Mesenchymal stem cell (in vitro differentiated cells and primary cell): ENCODE measurements at regions not wholly inside any gene's neighbourhood (a gene's known extent, or its start where the extent isn't known, plus 50 kb on each side); places are given as distances from the start of the nearest gene placed in this dataset.

Source experiments
- DNase-seq: peaks from one replicate; pipeline ENCODE4 v3.0.0-alpha.2; 2013
- H2AFZ ChIP-seq: one replicate; pipeline ENCODE4 v1.6.1; 2013; ENCODE audit warnings: low read depth, mild to moderate bottlenecking, control low read depth, inconsistent platforms, low read length, moderate library complexity
- H2AK5ac ChIP-seq: 2 replicates; pipeline ENCODE4 v1.6.1; 2013; ENCODE audit warnings: low read length, moderate library complexity, mild to moderate bottlenecking, inconsistent platforms; ENCODE audit not compliant: severe bottlenecking
- H2BK120ac ChIP-seq: one replicate; pipeline ENCODE4 v1.6.1; 2013; ENCODE audit warnings: low read depth, mild to moderate bottlenecking, inconsistent platforms, low read length, moderate library complexity
- H2BK12ac ChIP-seq, 2 experiments: one replicate each; pipeline ENCODE4 v1.6.1; 2013; ENCODE audit warnings: inconsistent platforms in 2 of 2, low read length in 2 of 2, mild to moderate bottlenecking in 2 of 2, moderate library complexity in 2 of 2, control low read depth in 1 of 2
- H2BK15ac ChIP-seq: one replicate; pipeline ENCODE4 v1.6.1; 2013; ENCODE audit warnings: mild to moderate bottlenecking, low read depth, inconsistent platforms; ENCODE audit not compliant: poor library complexity, severe bottlenecking
- H2BK5ac ChIP-seq: 2 replicates; pipeline ENCODE4 v1.6.1; 2013; ENCODE audit warnings: low read depth, mild to moderate bottlenecking, low read length, control low read depth, inconsistent platforms; ENCODE audit not compliant: poor library complexity, severe bottlenecking
- H3K14ac ChIP-seq, 2 experiments: one replicate each; pipeline ENCODE4 v1.6.1; 2013; ENCODE audit warnings: inconsistent platforms in 2 of 2, low read length in 2 of 2, control low read depth in 1 of 2, mild to moderate bottlenecking in 1 of 2, moderate library complexity in 1 of 2
- H3K18ac ChIP-seq, 2 experiments: one replicate each; pipeline ENCODE4 v1.6.1; 2013; ENCODE audit warnings: inconsistent platforms in 2 of 2, low read length in 2 of 2, control low read depth in 1 of 2, low read depth in 1 of 2, mild to moderate bottlenecking in 1 of 2
- H3K23ac ChIP-seq, 2 experiments: one replicate each; pipeline ENCODE4 v1.6.1; 2013; ENCODE audit warnings: inconsistent platforms in 2 of 2, low read length in 2 of 2, mild to moderate bottlenecking in 2 of 2, moderate library complexity in 2 of 2, control low read depth in 1 of 2
- H3K27ac ChIP-seq: 2 replicates; pipeline ENCODE4 v1.5.1; 2013; ENCODE audit warnings: mild to moderate bottlenecking, moderate library complexity, low read length, control low read depth, inconsistent platforms; ENCODE audit not compliant: poor library complexity, severe bottlenecking
- H3K27me3 ChIP-seq, 2 experiments: 2 replicates each; pipeline versions ENCODE4 v1.6.1 to v1.7.0; 2013; ENCODE audit warnings: low read length in 2 of 2, mild to moderate bottlenecking in 2 of 2, moderate library complexity in 2 of 2, control low read depth in 1 of 2, inconsistent platforms in 1 of 2; ENCODE audit not compliant: control insufficient read depth in 1 of 2, insufficient read depth in 1 of 2
- H3K36me3 ChIP-seq, 2 experiments: 2 replicates each; pipeline versions ENCODE4 v1.6.1 to v1.7.0; 2013; ENCODE audit warnings: low read length in 2 of 2, control low read depth in 1 of 2, inconsistent platforms in 1 of 2, low read depth in 1 of 2, mild to moderate bottlenecking in 1 of 2; ENCODE audit not compliant: insufficient read depth in 2 of 2, control insufficient read depth in 1 of 2
- H3K4ac ChIP-seq, 2 experiments: one replicate each; pipeline ENCODE4 v1.6.1; 2013; ENCODE audit warnings: inconsistent platforms in 2 of 2, low read length in 2 of 2, mild to moderate bottlenecking in 2 of 2, moderate library complexity in 2 of 2, control low read depth in 1 of 2, low read depth in 1 of 2
- H3K4me1 ChIP-seq: 2 replicates; pipeline ENCODE4 v1.6.1; 2013; ENCODE audit warnings: low read depth, low read length, control low read depth; ENCODE audit not compliant: control insufficient read depth, insufficient read depth
- H3K4me2 ChIP-seq: 2 replicates; pipeline ENCODE4 v1.6.1; 2013; ENCODE audit warnings: low read length, mild to moderate bottlenecking, inconsistent platforms; ENCODE audit not compliant: poor library complexity, severe bottlenecking
- H3K4me3 ChIP-seq, 2 experiments: 2 replicates each; pipeline versions ENCODE4 v1.5.1 to v1.7.0; 2013; ENCODE audit warnings: low read length in 2 of 2, mild to moderate bottlenecking in 2 of 2, control low read depth in 1 of 2, low read depth in 1 of 2; ENCODE audit not compliant: insufficient read depth in 1 of 2
- H3K79me1 ChIP-seq: replicated peaks from 2 replicates; pipeline ENCODE4 v1.6.1; 2013; ENCODE audit warnings: mild to moderate bottlenecking, control low read depth, low read length, inconsistent platforms; ENCODE audit not compliant: poor library complexity, severe bottlenecking
- H3K9ac ChIP-seq: 2 replicates; pipeline ENCODE4 v1.7.0; 2013; ENCODE audit warnings: mild to moderate bottlenecking, low read length, moderate library complexity
- H3K9me3 ChIP-seq: 2 replicates; pipeline ENCODE4 v1.7.0; 2013; ENCODE audit warnings: mild to moderate bottlenecking, low read length; ENCODE audit not compliant: control insufficient read depth
- H4K8ac ChIP-seq: one replicate; pipeline ENCODE4 v1.6.1; 2013; ENCODE audit warnings: inconsistent platforms, mild to moderate bottlenecking, low read length, moderate library complexity
- H4K91ac ChIP-seq: one replicate; pipeline ENCODE4 v1.6.1; 2013; ENCODE audit warnings: mild to moderate bottlenecking, low read length, inconsistent platforms
- WGBS: methylation state at CpG from one replicate; pipeline ENCODE4 v1.1.7; 2013; ENCODE audit warnings: mixed read lengths; 5-methylcytosine and 5-hydroxymethylcytosine counted together

- Histone ChIP-seq H3K14ac (no peak overlapping the region), H2BK120ac (no peak overlapping the region), H3K9ac (no peak overlapping the region), H2AFZ (no peak overlapping the region), H3K79me1 (no peaks in the 10 kb centered on the region), H4K91ac (no peak overlapping the region), H3K4me1 (no peaks in the 10 kb centered on the region), H3K4me3 (no peak overlapping the region), H3K18ac (no peak overlapping the region), H3K23ac (no peak overlapping the region), H3K4me2 (no peak overlapping the region), H2BK15ac (no peak overlapping the region), H2BK12ac (no peak overlapping the region), H3K27ac (no peak overlapping the region), H3K9me3 (no peaks in the 10 kb centered on the region), H3K27me3 (no peaks in the 10 kb centered on the region), H3K36me3 (no peaks in the 10 kb centered on the region), H2BK5ac (no peak overlapping the region), H4K8ac (no peak overlapping the region), H3K4ac (no peak overlapping the region), H2AK5ac (no peak overlapping the region)
- 96% methylated on average over 6 of the region's 8 CpGs for WGBS
- DNase-seq, result no peak
These were observed 225.2 kb upstream of the PPARGC1A start for GRCh38 chr4:24114919-24115500.

- Histone ChIP-seq H3K4me3 (no peak overlapping the region), H3K27me3 (no peaks in the 10 kb centered on the region), H3K4me1 (no peaks in the 10 kb centered on the region), H2BK5ac (no peak overlapping the region), H4K8ac (no peak overlapping the region), H3K4me2 (no peak overlapping the region), H3K14ac (no peak overlapping the region), H2BK12ac (no peak overlapping the region), H3K4ac (peak overlapping the region in 1 of 2 experiments; percentile 24), H3K27ac (no peak overlapping the region), H4K91ac (no peak overlapping the region), H3K36me3 (no peaks in the 10 kb centered on the region), H2BK15ac (no peak overlapping the region), H3K9ac (no peak overlapping the region), H3K23ac (no peak overlapping the region), H2AK5ac (no peak overlapping the region), H2AFZ (no peak overlapping the region), H2BK120ac (no peak overlapping the region), H3K79me1 (no peaks in the 10 kb centered on the region), H3K18ac (peak overlapping the region in 1 of 2 experiments; percentile 52), H3K9me3 (no peaks in the 10 kb centered on the region)
- DNase-seq, result no peak
- 58% methylated on average over 3 of the region's 4 CpGs for WGBS
These were observed 224.6 kb upstream of the PPARGC1A start for GRCh38 chr4:24114444-24114843.

DNA sequence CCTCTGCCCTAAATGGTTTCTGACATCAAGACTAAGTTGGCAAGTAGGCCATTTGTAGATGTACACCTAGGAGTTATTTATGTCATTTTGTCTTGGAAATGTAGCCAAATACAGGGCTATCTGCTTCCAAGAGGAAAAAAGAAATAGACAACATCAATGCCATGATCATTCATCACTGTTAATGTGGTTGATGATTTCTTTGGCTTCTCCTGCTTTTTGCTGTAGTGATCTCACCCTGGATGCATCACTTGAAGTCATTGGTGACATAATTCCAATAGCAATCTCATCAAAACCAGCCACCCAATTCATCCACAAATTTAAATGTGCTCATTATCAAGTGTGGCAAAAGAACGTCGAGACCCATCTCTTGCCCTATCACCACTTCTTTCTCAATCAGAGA lies 222.6 kb upstream of the PPARGC1A start:
- Histone ChIP-seq H4K91ac (no peak overlapping the region), H4K8ac (no peak overlapping the region), H3K23ac (no peak overlapping the region), H3K4me1 (no peaks in the 10 kb centered on the region), H2AFZ (no peak overlapping the region), H3K18ac (no peak overlapping the region), H3K9me3 (no peaks in the 10 kb centered on the region), H3K4me3 (no peak overlapping the region), H3K4ac (no peak overlapping the region), H3K4me2 (no peak overlapping the region), H3K79me1 (no peaks in the 10 kb centered on the region), H2BK12ac (no peak overlapping the region), H3K9ac (no peak overlapping the region), H2BK5ac (no peak overlapping the region), H2BK120ac (no peak overlapping the region), H3K27ac (no peak overlapping the region), H2AK5ac (no peak overlapping the region), H2BK15ac (no peak overlapping the region), H3K27me3 (no peaks in the 10 kb centered on the region), H3K14ac (no peak overlapping the region), H3K36me3 (no peaks in the 10 kb centered on the region)
- 100% methylated on average over 2 of the region's 2 CpGs for WGBS
- no peak for DNase-seq

- Histone ChIP-seq H3K4me3 (no peak overlapping the region), H2BK15ac (no peak overlapping the region), H3K4ac (no peak overlapping the region), H2BK12ac (no peak overlapping the region), H3K27me3 (no peaks in the 10 kb centered on the region), H3K9ac (no peak overlapping the region), H2AFZ (no peak overlapping the region), H3K27ac (no peak overlapping the region), H2BK120ac (peak overlapping the region; percentile 3), H3K9me3 (no peaks in the 10 kb centered on the region), H2AK5ac (no peak overlapping the region), H3K14ac (no peak overlapping the region), H3K36me3 (no peaks in the 10 kb centered on the region), H4K91ac (no peak overlapping the region), H3K4me2 (no peak overlapping the region), H3K4me1 (peaks cover 7% of the 10 kb centered on the region), H3K18ac (no peak overlapping the region), H3K23ac (no peak overlapping the region), H2BK5ac (no peak overlapping the region), H4K8ac (no peak overlapping the region), H3K79me1 (no peaks in the 10 kb centered on the region)
- WGBS, result 96% methylated on average over 2 of the region's 2 CpGs
- no peak for DNase-seq
These were observed 218.7 kb upstream of the PPARGC1A start for GRCh38 chr4:24108567-24108966.
